SU-DHL-6 (cell line): ENCODE measurements at regions not wholly inside any gene's neighbourhood (a gene's known extent, or its start where the extent isn't known, plus 50 kb on each side); places are given as distances from the start of the nearest gene placed in this dataset.

Source experiments
- EZH2phosphoT487 ChIP-seq: fragments of 200-600 bp; sonication (generic), shearing (Covaris generic); conservative IDR thresholded peaks from 2 replicates; pipeline ENCODE4 v1.6.1; 2018; ENCODE audit warnings: mild to moderate bottlenecking, antibody characterized with exemption, low read length, moderate library complexity, mixed read lengths
- TF ChIP-seq, protein P1 (sequence below): fragments of 200-600 bp; sonication (generic); IDR thresholded peaks from one replicate; pipeline ENCODE4 v1.5.1; 2017; ENCODE audit warnings: antibody characterized with exemption, mild to moderate bottlenecking, low read length, moderate library complexity; ENCODE audit not compliant: insufficient read depth, poor library complexity, severe bottlenecking

DNA sequence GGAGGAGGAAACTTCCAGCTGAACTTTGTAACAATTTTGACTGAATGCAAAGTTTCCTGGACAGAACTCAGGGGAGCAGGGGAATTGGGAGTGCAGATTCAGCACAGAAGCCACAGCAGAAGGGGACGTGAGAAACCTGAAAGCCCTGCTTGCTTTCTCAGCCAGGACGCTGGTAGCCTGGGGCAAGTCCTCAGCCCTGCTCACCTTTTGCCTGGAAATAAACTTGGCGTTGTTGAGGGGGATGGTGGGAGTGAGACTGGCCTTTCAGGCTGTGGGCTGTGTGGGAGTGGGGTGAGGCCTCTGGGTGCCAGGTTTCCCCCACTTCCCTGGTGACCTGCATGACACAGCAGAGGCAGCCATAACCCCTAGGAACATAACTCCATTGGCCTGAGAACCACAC lies 238.1 kb upstream of the HS3ST5 start:
- TF ChIP-seq, protein P1, sequence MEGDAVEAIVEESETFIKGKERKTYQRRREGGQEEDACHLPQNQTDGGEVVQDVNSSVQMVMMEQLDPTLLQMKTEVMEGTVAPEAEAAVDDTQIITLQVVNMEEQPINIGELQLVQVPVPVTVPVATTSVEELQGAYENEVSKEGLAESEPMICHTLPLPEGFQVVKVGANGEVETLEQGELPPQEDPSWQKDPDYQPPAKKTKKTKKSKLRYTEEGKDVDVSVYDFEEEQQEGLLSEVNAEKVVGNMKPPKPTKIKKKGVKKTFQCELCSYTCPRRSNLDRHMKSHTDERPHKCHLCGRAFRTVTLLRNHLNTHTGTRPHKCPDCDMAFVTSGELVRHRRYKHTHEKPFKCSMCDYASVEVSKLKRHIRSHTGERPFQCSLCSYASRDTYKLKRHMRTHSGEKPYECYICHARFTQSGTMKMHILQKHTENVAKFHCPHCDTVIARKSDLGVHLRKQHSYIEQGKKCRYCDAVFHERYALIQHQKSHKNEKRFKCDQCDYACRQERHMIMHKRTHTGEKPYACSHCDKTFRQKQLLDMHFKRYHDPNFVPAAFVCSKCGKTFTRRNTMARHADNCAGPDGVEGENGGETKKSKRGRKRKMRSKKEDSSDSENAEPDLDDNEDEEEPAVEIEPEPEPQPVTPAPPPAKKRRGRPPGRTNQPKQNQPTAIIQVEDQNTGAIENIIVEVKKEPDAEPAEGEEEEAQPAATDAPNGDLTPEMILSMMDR: no peak
- TF ChIP-seq EZH2phosphoT487: no peak
